Neural cell (in vitro differentiated cells): ENCODE measurements at regions not wholly inside any gene's neighbourhood (a gene's known extent, or its start where the extent isn't known, plus 50 kb on each side); places are given as distances from the start of the nearest gene placed in this dataset.

Experiments used
- H2AFZ ChIP-seq: fragments of 200-600, 300-800 bp; sonication (generic), shearing (Covaris generic); 2 replicates; pipeline ENCODE4 v1.6.0; 2014; ENCODE audit warnings: low read depth, mild to moderate bottlenecking, antibody characterized with exemption, low read length, moderate library complexity
- H3F3A ChIP-seq: fragments of 200-600 bp; shearing (Covaris generic); 2 replicates; pipeline ENCODE4 v1.6.1; 2016; ENCODE audit warnings: mild to moderate bottlenecking, moderate library complexity, mixed read lengths, antibody characterized with exemption, low read length; ENCODE audit not compliant: insufficient read depth, poor library complexity, severe bottlenecking
- H3K27ac ChIP-seq: fragments of 200-600, 300-800 bp; sonication (generic), shearing (Covaris generic); 2 replicates; pipeline ENCODE4 v1.5.1; 2014; ENCODE audit warnings: mild to moderate bottlenecking, low read length, moderate library complexity
- H3K27me3 ChIP-seq: fragments of 300-800, 200-600 bp; sonication (generic), shearing (Covaris generic); 2 replicates; pipeline ENCODE4 v1.6.0; 2014; ENCODE audit warnings: mild to moderate bottlenecking, low read depth, low read length, moderate library complexity; ENCODE audit not compliant: insufficient read depth
- H3K36me3 ChIP-seq: fragments of 300-800, 200-600 bp; sonication (generic), shearing (Covaris generic); 2 replicates; pipeline ENCODE4 v1.5.1; 2014; ENCODE audit warnings: mild to moderate bottlenecking, antibody characterized with exemption, low read length, moderate library complexity; ENCODE audit not compliant: insufficient read depth
- H3K4me2 ChIP-seq: fragments of 300-800, 200-600 bp; sonication (generic), shearing (Covaris generic); 2 replicates; pipeline ENCODE4 v1.6.0; 2014; ENCODE audit warnings: mild to moderate bottlenecking, low read length
- H3K4me3 ChIP-seq: fragments of 300-800, 200-600 bp; sonication (generic), shearing (Covaris generic); 2 replicates; pipeline ENCODE4 v1.5.1; 2014; ENCODE audit warnings: mild to moderate bottlenecking, low read length, moderate library complexity
- H3K79me2 ChIP-seq: fragments of 200-600 bp; shearing (Covaris generic); replicated peaks from 2 replicates; pipeline ENCODE4 v1.6.0; 2014; ENCODE audit warnings: mild to moderate bottlenecking, low read length, moderate library complexity; ENCODE audit not compliant: insufficient read depth
- H3K9ac ChIP-seq: fragments of 300-800, 200-600 bp; sonication (generic), shearing (Covaris generic); 2 replicates; pipeline ENCODE4 v1.6.1; 2016; ENCODE audit warnings: mild to moderate bottlenecking, low read length, mixed read lengths
- H3K9me2 ChIP-seq: fragments of 200-600 bp; shearing (Covaris generic); 2 replicates; pipeline ENCODE4 v1.6.1; 2016; ENCODE audit warnings: mild to moderate bottlenecking, low read length, mixed read lengths; ENCODE audit not compliant: insufficient read depth
- H3K9me3 ChIP-seq: fragments of 200-600, 300-800 bp; sonication (generic), shearing (Covaris generic); 2 replicates; pipeline ENCODE4 v1.6.1; 2016; ENCODE audit warnings: mild to moderate bottlenecking, mixed run types, low read length, moderate library complexity, mixed read lengths
- H4K20me1 ChIP-seq: fragments of 200-600 bp; shearing (Covaris generic); 2 replicates; pipeline ENCODE4 v1.6.1; 2016; ENCODE audit warnings: mild to moderate bottlenecking, mixed run types; ENCODE audit not compliant: insufficient read depth
- EP300 ChIP-seq: fragments of 450-650 bp; conservative IDR thresholded peaks from 2 replicates; pipeline ENCODE4 v1.6.1; 2014; ENCODE audit warnings: antibody characterized with exemption, mild to moderate bottlenecking, moderate library complexity; ENCODE audit not compliant: poor library complexity, severe bottlenecking
- EZH2 ChIP-seq: fragments of 200-600, 300-800 bp; shearing (Covaris generic), sonication (generic); IDR thresholded peaks from 2 replicates; pipeline ENCODE4 v1.6.1; 2014; ENCODE audit warnings: antibody characterized with exemption, low read length, borderline replicate concordance, mild to moderate bottlenecking; ENCODE audit not compliant: insufficient read depth, poor library complexity, severe bottlenecking
- MXI1 ChIP-seq: fragments of 450-650 bp; conservative IDR thresholded peaks from 2 replicates; pipeline ENCODE4 v1.6.1; 2014; ENCODE audit warnings: antibody characterized with exemption, mild to moderate bottlenecking; ENCODE audit not compliant: poor library complexity, severe bottlenecking
- POLR2AphosphoS5 ChIP-seq: IDR thresholded peaks from 2 replicates; pipeline ENCODE4 v1.6.1; 2012
- RAD21 ChIP-seq: fragments of 450-650 bp; conservative IDR thresholded peaks from 2 replicates; pipeline ENCODE4 v1.6.1; 2014; ENCODE audit warnings: antibody characterized with exemption, mild to moderate bottlenecking, moderate library complexity
- SMC3 ChIP-seq: fragments of 450-650 bp; conservative IDR thresholded peaks from 2 replicates; pipeline ENCODE4 v1.6.1; 2014; ENCODE audit warnings: antibody characterized with exemption, mild to moderate bottlenecking, moderate library complexity; ENCODE audit not compliant: poor library complexity
- TAF1 ChIP-seq: IDR thresholded peaks from 2 replicates; pipeline ENCODE4 v1.6.1; 2012; ENCODE audit warnings: low read depth
- TF ChIP-seq, protein P1 (sequence below): fragments of 450-650 bp; IDR thresholded peaks from 2 replicates; pipeline ENCODE4 v1.5.1; 2014; ENCODE audit warnings: antibody characterized with exemption, mild to moderate bottlenecking, moderate library complexity; ENCODE audit not compliant: poor library complexity, severe bottlenecking
- TF ChIP-seq, protein P2 (sequence below): IDR thresholded peaks from 2 replicates; pipeline ENCODE4 v1.6.1; 2012; ENCODE audit warnings: borderline replicate concordance

DNA sequence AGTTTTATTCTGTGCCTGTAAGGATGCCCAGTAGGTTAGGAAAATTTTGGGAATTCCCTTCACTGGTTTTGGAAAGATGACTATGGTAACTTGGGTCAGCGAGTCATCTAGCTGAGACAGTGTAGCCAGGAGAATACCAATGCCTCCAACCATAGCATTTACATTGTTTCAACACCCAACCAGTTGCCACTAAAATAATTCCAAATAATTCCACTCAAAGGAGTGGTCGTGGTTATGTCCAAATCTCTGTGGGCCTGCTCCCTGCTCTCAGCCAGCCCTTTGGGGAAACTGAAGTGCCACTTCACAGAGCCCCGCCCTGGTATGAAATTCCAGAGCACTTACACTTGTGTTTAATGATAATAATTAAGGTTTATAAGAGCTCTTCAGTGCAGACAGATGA lies 310.5 kb downstream of the PLK2 start:
- TF ChIP-seq EZH2 (no peak), POLR2AphosphoS5 (no peak), SMC3 (no peak), EP300 (no peak), RAD21 (no peak), MXI1 (no peak), TAF1 (no peak)
- TF ChIP-seq, protein P1, sequence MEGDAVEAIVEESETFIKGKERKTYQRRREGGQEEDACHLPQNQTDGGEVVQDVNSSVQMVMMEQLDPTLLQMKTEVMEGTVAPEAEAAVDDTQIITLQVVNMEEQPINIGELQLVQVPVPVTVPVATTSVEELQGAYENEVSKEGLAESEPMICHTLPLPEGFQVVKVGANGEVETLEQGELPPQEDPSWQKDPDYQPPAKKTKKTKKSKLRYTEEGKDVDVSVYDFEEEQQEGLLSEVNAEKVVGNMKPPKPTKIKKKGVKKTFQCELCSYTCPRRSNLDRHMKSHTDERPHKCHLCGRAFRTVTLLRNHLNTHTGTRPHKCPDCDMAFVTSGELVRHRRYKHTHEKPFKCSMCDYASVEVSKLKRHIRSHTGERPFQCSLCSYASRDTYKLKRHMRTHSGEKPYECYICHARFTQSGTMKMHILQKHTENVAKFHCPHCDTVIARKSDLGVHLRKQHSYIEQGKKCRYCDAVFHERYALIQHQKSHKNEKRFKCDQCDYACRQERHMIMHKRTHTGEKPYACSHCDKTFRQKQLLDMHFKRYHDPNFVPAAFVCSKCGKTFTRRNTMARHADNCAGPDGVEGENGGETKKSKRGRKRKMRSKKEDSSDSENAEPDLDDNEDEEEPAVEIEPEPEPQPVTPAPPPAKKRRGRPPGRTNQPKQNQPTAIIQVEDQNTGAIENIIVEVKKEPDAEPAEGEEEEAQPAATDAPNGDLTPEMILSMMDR = no peak
- TF ChIP-seq, protein P2, sequence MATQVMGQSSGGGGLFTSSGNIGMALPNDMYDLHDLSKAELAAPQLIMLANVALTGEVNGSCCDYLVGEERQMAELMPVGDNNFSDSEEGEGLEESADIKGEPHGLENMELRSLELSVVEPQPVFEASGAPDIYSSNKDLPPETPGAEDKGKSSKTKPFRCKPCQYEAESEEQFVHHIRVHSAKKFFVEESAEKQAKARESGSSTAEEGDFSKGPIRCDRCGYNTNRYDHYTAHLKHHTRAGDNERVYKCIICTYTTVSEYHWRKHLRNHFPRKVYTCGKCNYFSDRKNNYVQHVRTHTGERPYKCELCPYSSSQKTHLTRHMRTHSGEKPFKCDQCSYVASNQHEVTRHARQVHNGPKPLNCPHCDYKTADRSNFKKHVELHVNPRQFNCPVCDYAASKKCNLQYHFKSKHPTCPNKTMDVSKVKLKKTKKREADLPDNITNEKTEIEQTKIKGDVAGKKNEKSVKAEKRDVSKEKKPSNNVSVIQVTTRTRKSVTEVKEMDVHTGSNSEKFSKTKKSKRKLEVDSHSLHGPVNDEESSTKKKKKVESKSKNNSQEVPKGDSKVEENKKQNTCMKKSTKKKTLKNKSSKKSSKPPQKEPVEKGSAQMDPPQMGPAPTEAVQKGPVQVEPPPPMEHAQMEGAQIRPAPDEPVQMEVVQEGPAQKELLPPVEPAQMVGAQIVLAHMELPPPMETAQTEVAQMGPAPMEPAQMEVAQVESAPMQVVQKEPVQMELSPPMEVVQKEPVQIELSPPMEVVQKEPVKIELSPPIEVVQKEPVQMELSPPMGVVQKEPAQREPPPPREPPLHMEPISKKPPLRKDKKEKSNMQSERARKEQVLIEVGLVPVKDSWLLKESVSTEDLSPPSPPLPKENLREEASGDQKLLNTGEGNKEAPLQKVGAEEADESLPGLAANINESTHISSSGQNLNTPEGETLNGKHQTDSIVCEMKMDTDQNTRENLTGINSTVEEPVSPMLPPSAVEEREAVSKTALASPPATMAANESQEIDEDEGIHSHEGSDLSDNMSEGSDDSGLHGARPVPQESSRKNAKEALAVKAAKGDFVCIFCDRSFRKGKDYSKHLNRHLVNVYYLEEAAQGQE = no peak
- H3K4me3 ChIP-seq = no peak overlapping the region

DNA sequence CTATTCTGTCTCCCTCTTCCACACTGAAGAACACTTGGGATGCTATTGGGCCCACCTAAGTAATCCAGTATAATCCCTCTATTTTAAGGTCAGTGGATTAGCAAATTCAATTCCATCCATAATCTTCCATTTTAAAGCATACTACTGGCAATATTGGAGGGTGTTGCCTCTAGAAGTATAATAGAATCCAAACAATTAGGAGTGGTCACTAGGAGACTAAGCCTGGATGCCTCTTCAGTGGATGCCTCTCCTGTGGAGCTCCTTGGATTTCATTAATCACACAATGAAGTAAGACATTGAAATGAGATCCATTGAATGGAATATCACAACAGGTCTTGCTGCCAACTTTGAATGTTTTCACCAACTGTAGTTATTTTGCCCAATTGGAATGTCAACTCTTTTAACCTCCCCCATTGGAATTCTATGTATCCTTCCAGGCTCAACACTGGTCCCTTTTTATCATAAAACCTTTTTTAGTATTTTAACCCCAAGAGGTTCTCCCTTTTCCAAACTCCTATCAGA lies 311.6 kb downstream of the PLK2 start:
- Histone ChIP-seq H3K4me2 (no peak overlapping the region), H3K9ac (no peak overlapping the region)

More for the DNA sequence above, 310.5 kb downstream of the PLK2 start:
- H3K79me2 ChIP-seq = no peaks in the 10 kb centered on the region
- no peaks in the 10 kb centered on the region for H3K9me3 ChIP-seq
- H3K36me3 ChIP-seq = no peaks in the 10 kb centered on the region
- H3K9ac ChIP-seq = no peak overlapping the region
- no peaks in the 10 kb centered on the region for H4K20me1 ChIP-seq
- H3F3A ChIP-seq = no peaks in the 10 kb centered on the region
- H3K4me2 ChIP-seq = no peak overlapping the region
- H3K27me3 ChIP-seq = no peaks in the 10 kb centered on the region
- no peak overlapping the region for H2AFZ ChIP-seq
- H3K27ac ChIP-seq = no peak overlapping the region
- no peaks in the 10 kb centered on the region for H3K9me2 ChIP-seq

More for the DNA sequence above, 311.6 kb downstream of the PLK2 start:
- H3K79me2 ChIP-seq = no peaks in the 10 kb centered on the region
- no peaks in the 10 kb centered on the region for H3K36me3 ChIP-seq
- no peaks in the 10 kb centered on the region for H3K9me2 ChIP-seq
- H3K4me3 ChIP-seq = no peak overlapping the region
- no peaks in the 10 kb centered on the region for H3K27me3 ChIP-seq
- no peak overlapping the region for H3K27ac ChIP-seq
- H4K20me1 ChIP-seq = no peaks in the 10 kb centered on the region
- H3K9me3 ChIP-seq = no peaks in the 10 kb centered on the region
- H2AFZ ChIP-seq = no peak overlapping the region
- H3F3A ChIP-seq = no peaks in the 10 kb centered on the region
- TF ChIP-seq MXI1 (no peak), SMC3 (no peak), RAD21 (no peak), EZH2 (no peak), TAF1 (no peak), EP300 (no peak), POLR2AphosphoS5 (no peak)
- TF ChIP-seq, protein P2 = no peak
- TF ChIP-seq, protein P1 = no peak
